ENCODE measurements at regions not wholly inside any gene's neighbourhood (a gene's known extent, or its start where the extent isn't known, plus 50 kb on each side); places are given as distances from the start of the nearest gene placed in this dataset.

DNA sequence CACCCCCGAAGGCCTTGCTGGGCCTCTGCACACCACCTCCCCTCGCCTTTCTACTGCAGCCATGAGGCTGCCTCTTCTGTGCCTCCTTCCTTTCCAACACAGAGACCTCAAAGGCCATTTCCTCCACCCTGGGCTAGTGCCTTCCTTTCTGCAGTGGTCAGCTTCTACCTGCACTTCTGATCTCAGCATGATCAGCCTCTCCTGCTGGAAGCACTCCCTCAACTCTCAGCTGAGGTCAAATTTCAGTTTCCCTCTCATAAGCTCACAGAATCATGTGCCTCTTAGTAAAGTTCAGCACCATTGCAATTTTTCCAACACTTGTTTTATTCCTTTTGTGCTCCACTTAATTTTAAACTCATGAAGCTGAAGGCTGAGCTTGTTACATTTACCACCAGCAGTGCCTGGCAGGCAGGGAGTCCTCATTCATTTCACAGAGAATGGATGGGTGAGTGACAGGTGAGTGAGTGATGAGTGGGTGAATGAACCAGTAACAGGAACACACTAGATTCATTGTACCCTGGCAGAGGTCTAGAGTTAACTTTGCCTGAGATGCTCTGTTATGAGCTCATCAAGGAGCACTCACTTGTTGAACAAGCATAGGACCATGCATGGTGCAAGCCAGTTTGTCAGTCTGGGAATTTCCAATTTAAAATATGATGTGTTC is 124.0 kb upstream of the PRSS58 start:
- TF ChIP-seq, protein P1, sequence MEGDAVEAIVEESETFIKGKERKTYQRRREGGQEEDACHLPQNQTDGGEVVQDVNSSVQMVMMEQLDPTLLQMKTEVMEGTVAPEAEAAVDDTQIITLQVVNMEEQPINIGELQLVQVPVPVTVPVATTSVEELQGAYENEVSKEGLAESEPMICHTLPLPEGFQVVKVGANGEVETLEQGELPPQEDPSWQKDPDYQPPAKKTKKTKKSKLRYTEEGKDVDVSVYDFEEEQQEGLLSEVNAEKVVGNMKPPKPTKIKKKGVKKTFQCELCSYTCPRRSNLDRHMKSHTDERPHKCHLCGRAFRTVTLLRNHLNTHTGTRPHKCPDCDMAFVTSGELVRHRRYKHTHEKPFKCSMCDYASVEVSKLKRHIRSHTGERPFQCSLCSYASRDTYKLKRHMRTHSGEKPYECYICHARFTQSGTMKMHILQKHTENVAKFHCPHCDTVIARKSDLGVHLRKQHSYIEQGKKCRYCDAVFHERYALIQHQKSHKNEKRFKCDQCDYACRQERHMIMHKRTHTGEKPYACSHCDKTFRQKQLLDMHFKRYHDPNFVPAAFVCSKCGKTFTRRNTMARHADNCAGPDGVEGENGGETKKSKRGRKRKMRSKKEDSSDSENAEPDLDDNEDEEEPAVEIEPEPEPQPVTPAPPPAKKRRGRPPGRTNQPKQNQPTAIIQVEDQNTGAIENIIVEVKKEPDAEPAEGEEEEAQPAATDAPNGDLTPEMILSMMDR (IDR thresholded peaks at IDR 0.05) = no peak

DNA sequence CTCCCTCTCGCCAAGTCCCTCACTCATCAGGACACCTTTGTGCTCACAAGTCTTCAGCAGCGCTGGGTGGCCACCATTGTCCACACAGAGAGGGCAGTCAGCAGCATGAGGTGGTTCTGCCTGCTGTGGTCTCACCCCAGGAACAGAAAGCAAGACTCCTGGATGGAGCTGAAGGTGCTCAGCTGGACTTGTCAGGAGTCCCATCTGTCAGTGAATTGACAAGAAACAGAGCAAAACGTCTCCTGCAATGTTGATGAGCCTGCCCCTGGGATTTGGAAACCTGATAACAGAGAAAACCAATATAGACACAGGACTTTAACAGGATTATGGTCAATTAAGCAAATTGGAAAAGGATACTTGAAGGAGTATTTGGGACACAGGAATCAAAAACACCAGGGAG is 122.2 kb upstream of the PRSS58 start:
- TF ChIP-seq, protein P1 (IDR thresholded peaks at IDR 0.05) = no peak

DNA sequence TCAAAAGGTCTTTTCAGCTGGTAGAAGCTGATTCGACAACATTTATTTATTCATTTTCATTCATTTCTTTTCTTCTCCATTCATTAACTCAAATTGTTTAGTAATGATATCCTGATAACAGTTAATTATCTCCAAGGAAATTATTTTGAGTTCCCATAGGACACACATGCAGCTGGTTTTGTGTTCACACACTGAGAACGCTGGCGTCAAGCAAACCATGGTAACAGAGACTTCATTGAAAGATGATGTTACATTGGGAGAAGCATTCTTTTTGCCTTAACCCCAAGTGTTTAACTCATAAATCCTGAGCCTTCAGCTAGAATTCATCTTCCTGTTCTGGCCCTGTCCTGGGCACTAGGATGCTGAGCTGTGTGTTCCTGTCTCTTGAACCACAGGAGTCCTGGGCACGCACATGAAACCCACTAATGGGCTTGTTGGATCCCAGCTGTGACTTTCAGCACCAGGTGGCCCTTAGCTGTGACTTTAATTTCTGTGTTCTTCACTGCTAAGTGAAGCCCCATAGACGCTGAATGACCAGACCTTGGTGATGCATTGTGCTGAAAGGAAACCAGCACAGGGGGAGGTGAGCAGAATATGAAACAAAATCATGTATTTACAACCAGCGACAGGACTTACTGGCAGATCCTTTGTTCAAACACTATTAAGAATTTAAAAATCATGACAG is 121.5 kb upstream of the PRSS58 start:
- TF ChIP-seq, protein P1 (IDR thresholded peaks at IDR 0.05) = no peak

DNA sequence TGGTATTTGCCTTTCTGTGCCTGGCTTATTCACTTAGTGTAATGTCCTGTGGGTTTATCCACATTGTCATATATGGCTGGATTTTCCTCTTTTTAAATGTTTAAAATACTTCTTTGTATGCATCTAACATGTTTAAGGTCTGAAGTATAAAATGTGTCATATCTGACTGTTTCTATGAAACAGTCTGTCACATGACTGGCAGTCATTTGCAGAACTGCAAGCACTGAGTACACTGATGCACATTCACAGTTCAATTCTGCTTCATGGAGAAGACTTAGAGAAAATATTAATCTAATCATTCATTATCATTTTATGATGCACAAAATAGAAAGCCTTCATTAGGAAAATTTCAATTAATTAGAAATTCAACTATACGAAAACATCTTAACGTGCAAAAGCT is 119.7 kb upstream of the PRSS58 start:
- TF ChIP-seq, protein P1 (IDR thresholded peaks at IDR 0.05) = no peak

DNA sequence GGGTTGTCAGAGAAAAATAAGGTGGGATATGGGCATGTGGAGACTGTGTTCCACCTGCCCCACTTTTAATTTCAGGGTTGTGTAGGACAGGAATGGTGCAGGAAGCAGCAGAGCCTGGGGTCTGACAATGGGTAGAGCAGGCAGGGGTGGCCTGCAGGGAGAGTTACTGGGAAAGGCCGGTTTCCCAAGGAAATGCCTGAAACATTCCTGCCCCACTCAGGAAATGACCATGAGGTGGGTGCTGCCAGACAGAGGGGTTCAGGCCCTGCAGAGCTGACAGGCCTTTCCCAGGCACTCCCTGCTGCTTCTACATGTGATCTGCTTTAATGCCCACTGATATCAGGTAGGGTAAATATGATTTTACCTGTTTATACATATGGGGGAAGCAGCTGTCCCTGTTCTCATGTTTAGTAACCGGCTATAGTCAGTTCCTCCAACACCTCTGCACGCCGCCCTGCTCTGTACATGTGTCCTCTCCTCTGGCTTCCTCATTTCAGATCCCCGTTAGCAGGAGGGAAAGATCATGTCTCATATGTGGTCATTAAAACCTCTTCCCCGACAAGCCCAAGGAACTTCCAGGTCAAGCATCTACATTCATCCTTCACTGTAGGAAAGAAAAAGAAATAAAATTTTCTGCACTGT is 118.6 kb upstream of the PRSS58 start:
- TF ChIP-seq, protein P1 (IDR thresholded peaks at IDR 0.05) = no peak

DNA sequence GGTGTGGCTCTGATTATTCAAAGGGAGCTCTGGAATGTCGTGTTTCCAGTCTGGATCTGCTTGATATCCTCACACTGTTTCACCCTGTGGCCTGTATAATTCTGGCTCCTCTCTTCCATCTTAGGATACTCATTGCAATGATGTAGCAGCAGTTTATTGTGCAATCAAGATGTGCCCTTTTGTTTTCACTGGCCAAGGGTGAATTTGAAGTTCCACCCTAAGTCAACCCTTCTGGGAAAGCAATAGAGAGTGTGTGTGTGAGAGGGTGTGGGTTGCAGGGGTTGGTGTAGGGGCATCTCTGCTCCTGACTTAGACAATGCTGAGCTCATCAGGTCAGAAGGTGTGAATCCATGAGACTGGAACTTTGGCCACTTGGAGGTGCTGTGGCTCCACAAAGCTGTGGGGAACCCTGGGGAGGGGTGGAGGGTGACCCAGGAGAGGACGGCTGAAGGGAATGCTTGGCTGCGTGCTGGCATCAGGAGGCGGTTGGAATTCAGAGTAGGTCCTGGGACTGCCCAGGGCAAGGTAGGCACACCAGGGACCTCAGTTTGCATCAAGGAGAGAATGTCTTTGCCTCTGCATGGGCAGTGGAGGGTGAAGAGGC is 118.0 kb upstream of the PRSS58 start:
- TF ChIP-seq, protein P1 (IDR thresholded peaks at IDR 0.05) = no peak

DNA sequence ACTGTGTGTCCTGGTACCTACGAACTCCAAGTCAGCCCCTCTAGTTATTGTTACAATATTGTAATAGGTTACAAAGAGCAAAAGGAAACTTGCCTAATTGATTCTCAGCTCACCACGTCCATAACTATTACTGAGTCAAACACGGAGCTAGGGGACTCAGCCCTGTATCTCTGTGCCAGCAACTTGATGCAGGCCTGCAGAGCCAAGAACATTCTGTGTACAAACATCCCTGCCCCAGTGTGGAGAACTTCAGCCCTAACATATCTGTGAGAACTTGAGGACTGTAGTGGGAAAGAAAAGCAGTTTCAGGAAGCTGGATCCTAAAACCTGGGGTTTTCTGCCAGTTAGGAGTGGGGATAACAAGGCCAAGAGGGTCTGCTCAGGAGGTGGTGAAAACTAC is 114.9 kb upstream of the PRSS58 start:
- TF ChIP-seq, protein P1 (IDR thresholded peaks at IDR 0.05) = no peak

Measured in LNCAP (cell line).